Left cardiac atrium (tissue), 4 donors: ENCODE measurements at regions not wholly inside any gene's neighbourhood (a gene's known extent, or its start where the extent isn't known, plus 50 kb on each side); places are given as distances from the start of the nearest gene placed in this dataset.
A peak's percentile ranks its signal among the peaks of the same experiment; 100 is the strongest.
"Not testable (repeated sequence)": the region's sequence is repeated elsewhere in the genome, so short reads cannot be mapped to it uniquely, and the experiment has no call there.

ENCODE experiments used
- ATAC-seq, 2 donors: fragments of 200-7000 bp; cut with Tn5 transposase; one replicate each; pipeline ENCODE4 v1.9.1; 2020; ENCODE audit warnings: mild to moderate bottlenecking in 2 of 2, moderate library complexity in 2 of 2
- DNase-seq: peaks from one replicate; pipeline ENCODE4 v3.0.0-alpha.2; 2020
- intact Hi-C, 2 donors: fragments of 100-400 bp; cut with DNase I; formaldehyde crosslinking; loops; one replicate each; pipeline versions ENCODE4 v1.14.1 to v1.15.1; 2022 to 2023
- donor health status: DM: no; HTN: yes; CAD: no.
- donor health status: DM: no; HTN: yes; CAD: no; lungs with severe emphysema.
- donor health status: DM: yes; HTN: yes; CAD: no.
- donor health status: Dilated cardiomyopathy.

DNA sequence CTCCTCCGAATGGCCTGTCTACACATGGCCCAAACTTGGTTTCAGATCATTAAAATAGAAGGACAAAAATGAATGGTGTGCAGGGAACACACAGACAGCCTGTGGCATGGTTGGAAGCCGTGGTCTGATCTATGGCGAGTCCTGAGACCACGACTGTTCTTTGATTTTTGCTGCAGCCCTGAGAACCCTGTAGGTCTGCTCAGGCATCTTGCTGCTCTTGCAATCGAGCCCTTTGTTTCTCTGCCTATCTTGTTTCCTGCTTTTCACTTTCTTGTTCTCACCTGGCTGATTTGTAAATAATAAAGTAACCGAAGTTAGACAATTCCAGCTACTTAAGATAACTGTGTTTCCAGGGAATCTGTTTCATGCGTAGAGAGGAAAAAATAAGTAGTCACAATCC is 54.1 kb upstream of the NBPF9 start:
- ATAC-seq, intact Hi-C loops, DNase-seq: not testable (repeated sequence)

DNA sequence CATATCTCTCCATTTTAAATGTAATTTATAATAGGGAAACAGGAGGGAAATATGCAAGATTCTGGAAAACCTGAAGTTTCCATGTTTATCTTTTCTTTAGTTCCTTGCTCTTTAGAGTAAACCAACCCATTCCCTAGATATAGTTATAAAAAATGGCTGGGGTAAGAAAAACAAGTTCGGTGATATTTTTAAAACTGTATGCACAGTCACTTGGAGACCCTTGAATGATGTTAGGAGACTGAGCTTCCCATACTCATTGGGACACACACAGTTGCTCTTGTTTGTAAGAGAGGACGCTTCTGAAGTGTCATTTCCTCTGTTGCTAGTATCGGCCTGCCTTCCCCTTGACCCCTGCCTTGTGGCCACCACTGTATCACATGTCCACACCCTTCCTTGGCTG is 55.0 kb upstream of the NBPF9 start:
- intact Hi-C loops, DNase-seq, ATAC-seq: not testable (repeated sequence)

DNA sequence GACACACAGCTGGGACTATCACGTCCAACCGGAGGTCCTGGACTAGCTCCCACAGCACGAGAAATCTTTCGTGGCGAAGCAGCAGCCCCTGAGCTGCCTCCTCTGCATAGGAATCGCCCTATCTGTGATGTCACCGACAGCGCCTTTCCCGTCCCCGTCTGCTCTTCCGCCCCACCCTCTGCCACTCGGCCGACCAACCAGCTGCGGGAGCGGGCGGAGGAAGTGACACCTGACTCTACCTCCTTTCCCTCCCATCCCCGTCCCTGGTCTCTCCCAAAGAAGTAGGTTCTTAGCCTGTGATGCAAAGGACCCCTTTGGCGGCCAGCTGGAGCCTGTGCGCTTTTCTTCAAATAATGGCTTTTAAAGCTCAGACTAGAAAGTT is 59.7 kb upstream of the NBPF9 start:
- ATAC-seq = peak; percentile 99 to 100
- DNase-seq, intact Hi-C loops: not testable (repeated sequence)

DNA sequence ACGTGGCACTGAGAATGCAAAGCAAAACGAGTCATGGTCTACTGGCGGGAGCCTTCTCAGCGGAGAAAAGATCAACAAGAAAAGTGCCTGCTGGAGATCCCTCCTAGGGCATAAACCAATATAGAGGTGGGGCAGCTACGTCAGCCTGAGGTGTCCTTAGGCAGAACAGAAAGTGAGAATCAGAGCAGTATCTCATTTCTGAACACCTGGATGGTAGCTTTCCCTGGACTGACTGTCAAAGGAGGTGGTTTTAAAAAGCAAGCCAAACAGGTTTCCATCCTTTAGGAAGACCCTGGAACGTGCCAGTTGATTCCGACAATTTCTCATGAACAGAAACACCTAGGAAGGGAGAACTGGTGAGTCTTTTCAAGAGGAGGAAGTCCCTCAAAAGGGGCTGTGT is 71.4 kb upstream of the NBPF9 start:
- intact Hi-C loops, ATAC-seq, DNase-seq: not testable (repeated sequence)

DNA sequence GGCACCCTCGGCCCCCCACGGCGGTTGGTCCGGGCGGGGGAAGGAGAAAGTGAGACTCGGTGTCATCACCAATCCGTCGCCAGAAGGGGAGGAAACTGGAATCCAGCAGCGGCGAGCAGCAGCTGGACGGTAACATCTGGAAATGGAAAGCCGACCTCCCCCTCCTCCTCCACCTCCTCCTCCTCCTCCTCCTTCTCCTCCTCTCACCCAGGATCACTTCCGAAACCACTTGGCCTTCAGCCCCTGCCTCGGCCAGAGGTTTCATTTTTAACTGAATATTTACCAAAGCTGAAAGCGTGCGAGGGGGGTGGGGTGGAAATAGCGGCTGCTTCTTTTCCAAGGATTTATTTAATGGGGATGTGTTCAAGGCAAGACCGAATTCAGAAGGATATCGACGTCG is 72.5 kb upstream of the NBPF9 start:
- intact Hi-C loops, DNase-seq, ATAC-seq: not testable (repeated sequence)

DNA sequence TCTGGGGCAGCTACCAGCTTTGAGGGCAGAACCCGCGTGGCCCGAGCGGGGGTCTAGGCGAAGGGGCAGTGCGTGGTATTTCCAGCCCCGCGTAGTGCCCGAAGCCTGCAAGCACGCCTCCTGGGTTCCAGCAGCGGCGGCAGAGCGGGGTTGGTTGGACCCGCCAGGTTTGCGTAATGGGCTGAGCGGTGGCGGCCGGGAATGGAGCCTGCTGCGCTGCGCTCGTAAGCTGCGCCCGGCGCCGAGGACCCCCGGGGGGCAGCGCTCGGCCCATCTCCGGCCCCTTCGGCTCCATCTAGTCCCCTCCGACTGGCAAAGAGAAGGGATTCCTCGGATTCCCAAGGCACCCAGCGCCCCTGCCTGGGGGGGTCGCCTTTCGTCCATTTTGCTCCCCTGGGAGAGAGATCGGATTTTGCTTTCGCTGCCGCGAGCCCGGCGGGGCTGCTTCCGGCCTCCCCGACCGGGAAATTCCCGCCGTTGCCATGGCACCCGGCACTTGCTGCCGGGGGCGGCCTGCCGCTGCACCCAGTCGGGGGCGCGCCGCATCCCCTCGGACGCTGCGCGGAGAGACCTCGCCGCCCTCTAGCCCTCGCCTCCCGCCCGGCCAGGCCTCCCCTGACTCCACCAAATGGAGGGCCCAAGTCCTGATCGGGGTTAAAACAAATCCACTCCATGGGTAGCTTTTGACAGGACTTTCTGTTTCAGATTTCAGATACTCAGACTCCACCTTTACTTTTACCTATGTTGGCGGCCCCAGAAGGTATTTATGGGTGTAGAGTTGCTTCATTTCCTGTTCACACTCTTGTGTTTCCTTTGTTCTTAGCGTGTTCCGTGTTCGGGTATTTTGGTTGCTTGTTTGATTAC is 73.3 kb upstream of the NBPF9 start:
- intact Hi-C loops, ATAC-seq: not testable (repeated sequence)
- peak; percentile 64 for DNase-seq

DNA sequence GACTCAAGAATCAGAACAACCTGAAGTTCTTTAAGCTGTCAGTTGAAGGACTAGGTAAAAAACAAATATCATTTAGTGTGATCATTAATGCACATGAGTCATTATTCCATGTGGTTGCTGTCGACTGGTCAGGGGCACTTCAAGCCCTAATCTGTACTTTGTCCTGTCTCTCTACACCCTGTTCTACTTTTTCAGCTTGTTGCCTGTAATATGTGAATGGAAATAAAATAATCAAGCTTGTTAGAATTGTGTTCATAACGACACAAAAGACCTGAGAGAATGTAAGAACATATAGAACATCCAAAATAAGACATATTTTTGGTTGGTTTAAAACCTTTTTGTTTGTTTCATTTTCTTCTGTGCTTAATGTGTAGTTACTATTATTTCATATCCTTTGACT is 87.4 kb upstream of the NBPF9 start:
- ATAC-seq, intact Hi-C loops, DNase-seq: not testable (repeated sequence)

DNA sequence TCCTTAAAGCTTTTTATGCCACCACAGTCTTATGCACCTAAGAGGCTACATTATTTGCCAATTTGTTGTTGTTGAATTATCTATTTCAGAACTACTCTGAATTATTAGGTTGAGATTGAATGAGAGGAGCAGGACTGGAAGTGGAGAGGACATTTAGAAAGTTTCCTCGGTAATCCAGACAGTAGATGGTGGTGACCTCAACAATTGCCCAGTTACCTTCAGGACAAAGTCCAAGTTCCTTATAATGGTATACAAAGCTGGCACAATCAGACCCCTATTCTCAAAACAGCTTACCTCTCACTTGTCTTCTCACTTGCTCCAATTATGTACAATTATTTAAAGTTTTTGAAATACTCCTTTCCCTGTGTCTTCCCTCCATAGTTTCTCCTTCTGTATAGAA is 93.3 kb upstream of the NBPF9 start:
- ATAC-seq, DNase-seq, intact Hi-C loops: not testable (repeated sequence)

DNA sequence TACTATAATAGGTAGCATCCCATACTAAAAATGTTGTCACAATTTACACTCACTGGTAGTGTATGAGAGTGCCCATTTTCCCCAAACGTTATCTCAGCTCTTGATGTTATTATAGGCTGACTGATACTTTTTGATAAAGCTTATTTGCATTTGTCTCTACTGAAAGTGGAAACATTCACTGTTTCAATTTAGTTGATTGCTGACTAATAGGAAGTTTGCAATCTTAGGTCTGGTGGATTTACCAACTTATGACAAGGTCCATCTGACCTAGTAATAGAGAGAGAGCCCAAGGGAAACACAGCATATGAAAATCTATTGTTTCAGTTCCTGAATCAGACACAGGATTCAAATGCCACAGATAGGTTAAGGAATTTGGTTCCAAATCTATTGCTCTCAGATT is 97.2 kb upstream of the NBPF9 start:
- intact Hi-C loops, DNase-seq: not testable (repeated sequence)
- peak in 1 of 2 donors; percentile 36 for ATAC-seq

DNA sequence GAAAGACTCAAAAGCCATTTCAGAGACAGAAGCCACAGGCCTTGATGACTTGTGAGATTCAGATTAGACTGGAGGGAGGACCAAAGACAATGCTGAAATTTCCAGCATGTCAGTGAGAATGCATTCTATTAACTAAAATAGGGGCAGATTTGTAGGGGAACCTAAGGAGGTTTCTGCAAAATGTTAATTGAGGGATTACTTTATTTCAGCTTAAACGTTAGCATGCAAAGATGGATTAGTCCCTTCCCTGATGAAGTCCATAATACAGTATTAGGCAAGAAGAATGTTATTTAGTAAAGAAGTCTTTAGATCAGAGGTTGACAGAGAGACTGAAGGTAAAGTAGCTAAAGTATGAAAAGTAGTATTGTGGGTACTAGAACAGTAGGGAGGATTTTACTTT is 98.9 kb upstream of the NBPF9 start:
- DNase-seq, intact Hi-C loops, ATAC-seq: not testable (repeated sequence)

DNA sequence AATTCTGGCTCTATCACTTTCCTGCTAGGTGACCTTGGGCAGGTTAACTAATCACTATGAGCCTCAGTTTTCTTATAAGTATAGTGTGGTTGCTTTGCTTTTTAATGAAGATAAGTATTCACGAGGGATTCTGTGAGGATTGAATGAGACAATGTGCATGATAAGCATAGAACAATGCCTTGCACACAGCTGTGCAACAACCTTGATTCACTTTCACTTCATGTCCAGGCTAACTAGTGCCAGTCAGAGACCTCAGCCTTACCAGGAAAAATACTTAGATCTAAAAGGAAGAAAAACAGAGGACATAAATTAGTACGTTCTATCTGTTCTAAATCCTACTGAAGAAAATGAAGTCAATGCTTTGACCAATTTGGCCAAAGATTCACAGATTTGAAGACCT is 101.0 kb upstream of the NBPF9 start:
- ATAC-seq, intact Hi-C loops: not testable (repeated sequence)

DNA sequence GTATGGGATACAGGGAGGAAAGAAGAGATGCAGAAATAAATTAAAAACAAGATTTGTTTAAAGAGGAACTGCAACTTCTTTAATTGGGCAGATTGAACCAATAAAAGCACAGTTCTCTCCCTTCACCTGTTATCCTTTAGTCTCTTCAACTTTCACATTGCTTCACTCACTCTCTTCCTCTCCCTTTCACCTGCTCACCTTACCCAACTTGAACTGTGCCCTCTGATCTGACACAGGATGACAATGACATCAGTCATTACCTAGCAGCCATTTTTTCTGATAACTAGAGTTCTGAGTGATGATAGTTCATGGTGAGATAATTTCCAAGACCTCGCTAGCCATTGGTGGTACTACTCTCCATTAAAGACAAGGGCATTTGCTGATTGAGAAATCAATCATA is 105.5 kb upstream of the NBPF9 start:
- intact Hi-C loops, DNase-seq, ATAC-seq: not testable (repeated sequence)

More for the DNA sequence above, 101.0 kb upstream of the NBPF9 start:
- not testable (repeated sequence) for DNase-seq

DNA sequence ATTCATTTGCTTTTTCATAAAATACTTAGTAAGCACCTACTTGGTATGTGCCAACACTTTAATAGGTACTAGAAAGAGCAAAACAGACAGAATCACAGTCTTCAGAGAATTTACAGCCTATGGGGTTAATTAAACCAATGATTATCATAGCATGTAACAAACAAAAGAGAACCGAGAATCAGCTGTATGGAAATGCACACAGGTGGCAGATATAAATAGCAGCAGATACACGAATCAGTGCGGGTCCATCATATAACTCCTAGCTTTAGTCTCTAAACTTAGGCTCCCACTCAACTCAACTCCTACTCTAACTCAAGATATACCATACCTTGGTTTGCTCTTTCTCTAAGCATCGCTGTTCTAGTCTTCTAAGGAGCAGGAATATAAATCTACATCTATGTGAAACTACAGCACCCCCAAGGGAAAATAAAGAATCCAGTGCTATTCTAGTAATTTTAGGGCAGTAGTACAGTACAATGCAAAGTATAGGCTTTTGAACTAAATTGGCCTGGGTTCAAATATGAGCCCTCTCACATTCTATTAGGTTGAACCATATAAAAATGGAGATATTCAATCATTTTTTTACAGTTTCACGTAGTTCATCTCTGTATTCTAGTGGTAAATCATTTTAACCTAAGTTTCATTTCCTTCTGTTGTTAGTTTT is 108.5 kb upstream of the NBPF9 start:
- ATAC-seq = not testable (repeated sequence)

DNA sequence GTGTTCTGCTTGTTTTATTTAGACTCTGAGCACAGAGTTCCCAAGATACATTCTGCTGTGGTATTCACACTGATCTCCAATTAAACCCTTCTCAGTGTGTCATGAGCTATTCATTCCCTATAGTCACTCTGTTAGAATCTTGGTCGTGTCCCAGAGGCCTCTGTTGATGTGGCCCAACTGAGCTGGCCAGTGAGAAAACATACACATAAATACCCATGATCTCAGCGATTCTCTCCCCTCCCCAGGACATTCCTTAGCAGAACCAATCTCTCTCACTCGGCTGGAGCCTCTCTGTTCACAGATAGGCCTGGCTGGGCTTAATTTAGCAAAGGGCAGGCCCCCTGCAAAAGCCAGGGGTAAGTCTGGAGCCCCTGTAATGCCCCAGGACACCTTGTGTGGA is 109.6 kb upstream of the NBPF9 start:
- DNase-seq, intact Hi-C loops: not testable (repeated sequence)
- peak; percentile 87 for ATAC-seq

More for the DNA sequence above, 108.5 kb upstream of the NBPF9 start:
- DNase-seq, intact Hi-C loops: not testable (repeated sequence)

DNA sequence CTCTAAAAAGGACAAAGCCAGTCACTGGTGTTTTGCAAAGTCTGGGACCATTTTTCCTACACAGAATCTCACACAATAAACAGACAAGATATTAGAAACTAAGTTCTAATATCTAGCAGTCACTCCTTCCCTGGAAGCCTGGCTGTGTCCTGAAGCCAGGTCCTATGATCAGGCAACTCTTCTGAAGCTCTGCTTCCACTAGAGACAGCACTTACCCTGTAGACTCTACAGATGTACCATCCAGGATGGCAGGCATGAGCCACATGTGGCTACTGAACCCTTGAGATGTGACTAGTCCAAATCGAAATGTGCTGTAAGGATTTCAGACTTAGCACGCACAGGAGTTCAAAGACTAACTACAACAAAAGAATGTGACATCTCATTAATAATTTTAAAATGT is 110.3 kb upstream of the NBPF9 start:
- ATAC-seq = peak in 1 of 2 donors; percentile 45
- intact Hi-C loops = not testable (repeated sequence)

DNA sequence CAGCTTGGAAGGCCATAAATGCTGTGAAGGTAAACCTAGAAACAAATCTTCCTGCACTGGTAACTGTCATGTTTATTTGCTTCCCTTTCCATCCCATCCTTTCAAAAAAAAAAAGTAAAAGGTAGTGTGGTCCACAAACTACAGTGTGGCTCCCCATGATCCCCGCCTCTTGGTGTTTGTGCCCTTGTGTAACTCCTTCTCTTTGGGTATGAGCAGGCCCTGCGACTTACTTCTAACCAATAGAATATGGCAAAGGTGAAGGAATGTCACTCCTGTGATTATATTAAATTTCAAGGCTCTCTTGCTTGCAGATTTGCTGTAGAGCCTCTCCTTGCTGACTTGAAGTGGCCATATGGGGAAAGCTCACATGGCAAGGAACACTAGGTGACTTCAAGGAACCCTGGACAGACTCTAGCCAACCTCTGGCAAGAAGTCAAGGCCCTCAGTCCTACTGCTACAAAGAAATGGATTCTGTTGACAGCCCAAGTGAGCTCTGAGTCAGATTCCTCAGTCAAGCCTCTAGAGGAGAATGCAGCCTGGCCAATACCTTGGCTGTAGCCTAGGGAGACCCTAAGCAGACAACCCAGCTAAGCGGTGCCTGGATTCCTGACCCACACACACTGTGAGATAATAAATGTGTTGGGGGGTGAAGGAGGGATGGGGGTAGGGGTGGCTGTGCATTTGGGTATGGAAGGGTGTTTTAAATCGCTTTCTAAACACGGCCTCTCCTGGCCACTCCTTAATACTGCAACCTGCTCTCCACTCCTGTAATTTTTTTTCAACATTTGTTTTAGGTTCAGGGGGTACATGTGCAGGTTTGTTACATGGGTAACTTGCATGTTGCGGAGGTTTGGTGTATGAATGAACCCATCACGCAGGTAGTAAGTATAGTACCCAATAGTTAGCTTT is 115.0 kb upstream of the NBPF9 start:
- ATAC-seq = peak; percentile 38 to 69

More for the DNA sequence above, 110.3 kb upstream of the NBPF9 start:
- DNase-seq = not testable (repeated sequence)

DNA sequence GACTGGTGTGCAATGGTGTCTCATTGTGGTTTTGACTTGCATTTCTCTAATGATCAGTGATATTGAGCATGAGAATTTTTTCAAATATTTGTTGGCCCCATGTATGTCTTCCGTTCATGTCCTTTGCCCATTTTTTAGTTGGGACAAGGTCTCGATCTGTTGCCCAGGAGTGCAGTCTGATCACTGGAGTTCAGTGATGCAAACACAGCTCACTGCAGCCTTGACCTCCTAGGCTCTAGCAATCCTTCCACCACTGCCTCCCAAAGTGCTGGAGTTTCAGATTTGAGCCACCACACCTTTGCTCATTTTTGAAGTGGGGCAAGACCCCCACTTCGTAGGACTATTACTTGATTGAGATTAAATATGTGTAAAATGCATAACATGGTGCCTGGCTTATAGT is 116.2 kb upstream of the NBPF9 start:
- intact Hi-C loops, DNase-seq: not testable (repeated sequence)

More for the DNA sequence above, 115.0 kb upstream of the NBPF9 start:
- intact Hi-C loops, DNase-seq: not testable (repeated sequence)

DNA sequence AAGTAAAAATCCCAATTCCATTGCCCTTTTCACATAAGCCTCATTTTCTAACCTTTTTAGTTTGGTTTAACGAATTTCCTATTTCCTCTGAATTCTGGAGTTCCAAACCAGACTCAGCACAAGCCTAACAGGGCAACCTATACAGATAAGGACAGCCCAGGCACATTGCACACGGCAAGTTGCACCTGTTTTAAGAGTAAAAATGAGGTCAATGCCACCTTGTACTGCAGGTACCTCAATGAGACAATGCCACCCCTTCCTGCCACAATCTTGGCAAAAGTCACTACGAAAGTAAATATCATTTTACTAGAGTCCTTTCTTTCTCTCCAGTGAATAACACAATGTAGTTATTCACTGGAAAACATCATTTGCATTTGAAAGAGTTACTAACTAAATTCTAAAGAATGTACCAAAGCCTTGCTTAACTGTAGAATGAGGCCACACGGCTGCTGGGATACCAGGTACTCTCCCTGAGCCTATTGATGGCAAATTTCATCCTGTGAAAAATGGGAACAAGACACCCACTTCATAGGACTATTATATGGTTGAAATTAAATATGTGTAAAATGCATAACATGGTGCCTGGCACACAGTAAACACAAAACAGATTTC is 117.2 kb upstream of the NBPF9 start:
- intact Hi-C loops, DNase-seq, ATAC-seq: not testable (repeated sequence)

More for the DNA sequence above, 116.2 kb upstream of the NBPF9 start:
- not testable (repeated sequence) for ATAC-seq
